ENCODE measurements at regions not wholly inside any gene's neighbourhood (a gene's known extent, or its start where the extent isn't known, plus 50 kb on each side); places are given as distances from the start of the nearest gene placed in this dataset.

GRCh38 chr10:10870523-10871241 lies 147.0 kb upstream of the CELF2 start:
- H3K27me3 ChIP-seq, result no peaks in the 10 kb centered on the region
- TF ChIP-seq, protein P1, sequence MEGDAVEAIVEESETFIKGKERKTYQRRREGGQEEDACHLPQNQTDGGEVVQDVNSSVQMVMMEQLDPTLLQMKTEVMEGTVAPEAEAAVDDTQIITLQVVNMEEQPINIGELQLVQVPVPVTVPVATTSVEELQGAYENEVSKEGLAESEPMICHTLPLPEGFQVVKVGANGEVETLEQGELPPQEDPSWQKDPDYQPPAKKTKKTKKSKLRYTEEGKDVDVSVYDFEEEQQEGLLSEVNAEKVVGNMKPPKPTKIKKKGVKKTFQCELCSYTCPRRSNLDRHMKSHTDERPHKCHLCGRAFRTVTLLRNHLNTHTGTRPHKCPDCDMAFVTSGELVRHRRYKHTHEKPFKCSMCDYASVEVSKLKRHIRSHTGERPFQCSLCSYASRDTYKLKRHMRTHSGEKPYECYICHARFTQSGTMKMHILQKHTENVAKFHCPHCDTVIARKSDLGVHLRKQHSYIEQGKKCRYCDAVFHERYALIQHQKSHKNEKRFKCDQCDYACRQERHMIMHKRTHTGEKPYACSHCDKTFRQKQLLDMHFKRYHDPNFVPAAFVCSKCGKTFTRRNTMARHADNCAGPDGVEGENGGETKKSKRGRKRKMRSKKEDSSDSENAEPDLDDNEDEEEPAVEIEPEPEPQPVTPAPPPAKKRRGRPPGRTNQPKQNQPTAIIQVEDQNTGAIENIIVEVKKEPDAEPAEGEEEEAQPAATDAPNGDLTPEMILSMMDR (IDR thresholded peaks at IDR 0.05), result no peak
- H3K4me1 ChIP-seq, result peaks cover 0 to 33% of the 10 kb centered on the region in 2 donors
- H3K36me3 ChIP-seq, result no peaks in the 10 kb centered on the region
- H3K27ac ChIP-seq, result peak overlapping the region; percentile 68 to 88
- no peaks in the 10 kb centered on the region for H3K9me3 ChIP-seq
- no peak overlapping the region for H3K4me3 ChIP-seq
- DNase-seq (ENCODE audit: low spot score), result no peak

DNA sequence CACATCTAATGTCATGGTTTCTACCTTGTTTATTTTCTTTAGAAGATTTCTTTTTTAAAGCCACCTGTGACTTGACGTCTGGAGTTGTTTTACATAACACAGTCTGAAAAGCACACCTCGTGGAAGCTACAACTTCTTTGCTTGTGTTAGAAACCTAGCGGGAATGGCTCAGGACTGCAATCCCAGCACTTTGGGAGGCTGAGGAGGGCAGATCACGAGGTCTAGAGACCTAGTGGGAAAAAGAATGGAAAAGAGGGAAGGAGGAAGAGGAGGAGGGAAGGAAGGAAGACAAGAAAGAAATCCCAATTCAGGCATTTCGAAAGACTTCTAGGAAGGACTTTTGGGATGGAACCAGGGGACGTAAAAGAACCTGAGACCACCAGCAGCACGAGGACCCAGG lies 146.3 kb upstream of the CELF2 start:
- no peaks in the 10 kb centered on the region for H3K9me3 ChIP-seq
- peaks cover 0 to 33% of the 10 kb centered on the region in 2 donors for H3K4me1 ChIP-seq
- peak overlapping the region; percentile 68 to 88 for H3K27ac ChIP-seq
- no peak for DNase-seq (ENCODE audit: low spot score)
- H3K27me3 ChIP-seq, result no peaks in the 10 kb centered on the region
- TF ChIP-seq, protein P1 (IDR thresholded peaks at IDR 0.05), result no peak
- H3K4me3 ChIP-seq, result no peak overlapping the region
- no peaks in the 10 kb centered on the region for H3K36me3 ChIP-seq

GRCh38 chr10:10872035-10872673 lies 145.5 kb upstream of the CELF2 start:
- Histone ChIP-seq H3K36me3 (no peaks in the 10 kb centered on the region), H3K4me3 (no peak overlapping the region), H3K27me3 (no peaks in the 10 kb centered on the region), H3K27ac (peak overlapping the region; percentile 68 to 88), H3K4me1 (peaks cover 0 to 33% of the 10 kb centered on the region in 2 donors), H3K9me3 (no peaks in the 10 kb centered on the region)
- TF ChIP-seq, protein P1 (IDR thresholded peaks at IDR 0.05), result no peak
- DNase-seq (ENCODE audit: low spot score), result peak; percentile 74

DNA sequence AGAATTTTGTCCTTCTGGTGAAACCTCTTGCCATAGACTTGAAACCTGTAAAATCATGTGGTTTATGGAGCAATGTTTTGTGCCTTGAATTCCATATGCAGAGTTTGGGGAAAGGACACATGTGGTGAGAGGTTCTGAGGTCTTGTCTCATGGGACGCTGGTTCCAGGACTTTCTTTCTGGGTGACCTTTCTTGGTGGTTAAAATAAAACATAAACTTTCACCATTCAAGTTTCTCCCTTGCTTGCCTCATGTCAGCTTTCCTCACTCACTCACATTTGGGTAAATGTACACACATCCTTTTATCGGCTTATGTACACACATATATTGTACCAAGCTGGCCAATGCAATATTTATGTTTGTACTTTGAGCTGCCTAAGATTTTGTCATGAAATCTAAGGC lies 144.9 kb upstream of the CELF2 start:
- Histone ChIP-seq H3K36me3 (no peaks in the 10 kb centered on the region), H3K27ac (peak overlapping the region; percentile 68 to 88), H3K9me3 (no peaks in the 10 kb centered on the region), H3K4me1 (peaks cover 0 to 33% of the 10 kb centered on the region in 2 donors), H3K27me3 (no peaks in the 10 kb centered on the region), H3K4me3 (no peak overlapping the region)
- DNase-seq (ENCODE audit: low spot score), result no peak
- TF ChIP-seq, protein P1 (IDR thresholded peaks at IDR 0.05), result no peak

DNA sequence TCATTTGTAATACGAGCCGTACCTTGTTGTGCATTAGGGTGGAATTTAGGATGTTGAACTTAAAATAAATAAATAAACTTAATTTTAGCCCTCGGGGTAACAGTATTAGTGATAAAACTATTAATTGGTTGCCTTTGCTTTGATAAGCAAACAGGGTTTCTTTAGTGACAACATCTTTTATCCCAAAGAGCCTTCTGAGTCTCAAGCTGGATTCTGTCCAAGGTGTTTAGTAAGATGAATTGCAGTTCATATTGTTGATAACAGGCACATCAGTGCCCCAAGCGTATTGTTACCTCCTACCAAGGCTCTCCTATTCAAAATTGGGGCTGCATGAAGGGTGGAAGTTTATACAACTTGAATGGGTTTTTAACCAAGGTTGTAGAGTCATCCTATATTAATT lies 144.4 kb upstream of the CELF2 start:
- TF ChIP-seq, protein P1 (IDR thresholded peaks at IDR 0.05), result no peak
- Histone ChIP-seq H3K36me3 (no peaks in the 10 kb centered on the region), H3K4me1 (peaks cover 0 to 33% of the 10 kb centered on the region in 2 donors), H3K4me3 (no peak overlapping the region), H3K27ac (peak overlapping the region; percentile 68 to 88), H3K9me3 (no peaks in the 10 kb centered on the region), H3K27me3 (no peaks in the 10 kb centered on the region)
- DNase-seq (ENCODE audit: low spot score), result no peak

Measured in right atrium auricular region (tissue), 2 donors.